Mesodermal cell (in vitro differentiated cells): ENCODE measurements at regions not wholly inside any gene's neighbourhood (a gene's known extent, or its start where the extent isn't known, plus 50 kb on each side); places are given as distances from the start of the nearest gene placed in this dataset.

Experiments
- H3K27ac ChIP-seq: 2 replicates; pipeline ENCODE4 v1.7.0; 2013; ENCODE audit warnings: mild to moderate bottlenecking, low read depth, low read length, moderate library complexity; ENCODE audit not compliant: severe bottlenecking
- H3K36me3 ChIP-seq: 2 replicates; pipeline ENCODE4 v1.7.1; 2013; ENCODE audit warnings: mild to moderate bottlenecking, low read length, moderate library complexity; ENCODE audit not compliant: control insufficient read depth, insufficient read depth
- H3K4me1 ChIP-seq: one replicate; pipeline ENCODE4 v1.7.1; 2013; ENCODE audit warnings: mild to moderate bottlenecking, low read length; ENCODE audit not compliant: insufficient read depth, control insufficient read depth, poor library complexity, severe bottlenecking
- H3K4me3 ChIP-seq: 2 replicates; pipeline ENCODE4 v1.7.0; 2013; ENCODE audit warnings: low read length, control low read depth, mild to moderate bottlenecking; ENCODE audit not compliant: insufficient read depth, poor library complexity, severe bottlenecking; ENCODE audit errors: extremely low read depth
- H3K9me3 ChIP-seq: 2 replicates; pipeline ENCODE4 v1.7.1; 2013; ENCODE audit warnings: mild to moderate bottlenecking, low read length, moderate library complexity; ENCODE audit not compliant: control insufficient read depth
- WGBS, 2 experiments: methylation state at CpG; one replicate each; pipeline ENCODE4 v1.1.5; 2013; ENCODE audit warnings: missing lambda C conversion rate in 2 of 2; ENCODE audit not compliant: insufficient coverage in 2 of 2; 5-methylcytosine and 5-hydroxymethylcytosine counted together

DNA sequence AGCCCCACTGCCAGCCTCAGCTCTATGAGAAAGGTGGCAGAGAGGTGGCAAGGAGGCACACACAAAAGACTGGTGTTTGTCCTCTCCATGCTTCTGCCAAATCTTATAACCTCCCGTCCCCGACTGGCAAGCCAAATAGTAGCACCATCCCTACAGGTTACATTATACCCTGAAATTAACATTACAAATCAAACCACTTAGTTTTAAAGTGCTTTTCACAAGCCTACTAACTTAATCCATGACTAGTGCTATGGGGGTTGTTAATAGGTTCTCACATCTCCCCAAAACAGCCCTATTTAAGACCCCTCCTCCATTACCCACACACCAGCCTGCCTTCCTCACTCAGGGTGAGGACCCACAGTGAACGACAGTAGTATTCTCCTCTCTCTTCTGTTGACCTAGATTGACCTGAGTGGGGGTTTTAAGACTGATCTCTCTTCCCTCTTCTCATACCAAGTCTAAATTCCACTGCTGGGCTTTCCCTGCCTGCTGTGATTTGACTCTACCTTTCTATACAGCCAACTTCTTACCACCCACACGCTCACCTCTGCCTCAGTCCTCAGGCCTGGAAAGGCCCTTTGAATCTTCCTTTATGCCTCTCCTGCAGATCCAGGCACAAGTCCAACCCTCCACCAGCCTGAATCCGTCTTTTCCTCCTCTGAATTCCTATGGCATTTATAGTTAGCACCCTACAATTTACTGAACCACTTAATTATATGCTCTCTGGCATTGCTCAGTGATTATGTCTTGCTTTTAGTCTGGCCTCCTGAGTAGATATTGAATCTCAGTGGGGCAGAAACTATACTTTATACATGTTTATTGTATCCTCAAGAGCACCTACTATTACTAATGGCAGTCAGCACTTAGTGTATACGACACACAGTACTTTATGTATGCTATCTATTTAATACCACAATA lies 116.1 kb downstream of the TMEM174 start:
- Histone ChIP-seq H3K4me1 (no peaks in the 10 kb centered on the region), H3K36me3 (no peaks in the 10 kb centered on the region), H3K9me3 (no peaks in the 10 kb centered on the region), H3K4me3 (no peak overlapping the region), H3K27ac (no peak overlapping the region)
- 64 to 70% methylated on average over 4 to 5 of the region's 6 CpGs for WGBS, 2 experiments

DNA sequence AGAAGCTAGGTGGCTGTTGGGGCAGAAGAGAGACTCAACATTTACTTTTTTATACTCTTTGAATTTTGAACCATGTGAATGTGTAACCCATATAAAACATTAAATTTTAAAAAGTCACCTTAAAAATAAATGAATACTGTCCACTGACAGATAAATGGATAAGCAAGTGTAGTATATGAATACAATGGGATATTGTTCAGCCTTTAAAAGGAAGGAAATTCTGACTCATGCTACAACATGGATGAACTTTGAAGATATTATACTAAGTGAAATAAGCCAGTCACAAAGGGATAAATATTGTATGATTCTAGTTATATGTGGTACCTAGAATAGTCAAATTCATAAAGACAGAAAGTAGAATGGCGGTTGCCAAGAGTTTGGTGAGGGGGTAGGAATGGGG lies 113.9 kb downstream of the TMEM174 start:
- WGBS, 2 experiments: 100% methylated on average over 1 of the region's 1 CpG; no CpG with 5 or more reads in 1 of the 2 experiments

DNA sequence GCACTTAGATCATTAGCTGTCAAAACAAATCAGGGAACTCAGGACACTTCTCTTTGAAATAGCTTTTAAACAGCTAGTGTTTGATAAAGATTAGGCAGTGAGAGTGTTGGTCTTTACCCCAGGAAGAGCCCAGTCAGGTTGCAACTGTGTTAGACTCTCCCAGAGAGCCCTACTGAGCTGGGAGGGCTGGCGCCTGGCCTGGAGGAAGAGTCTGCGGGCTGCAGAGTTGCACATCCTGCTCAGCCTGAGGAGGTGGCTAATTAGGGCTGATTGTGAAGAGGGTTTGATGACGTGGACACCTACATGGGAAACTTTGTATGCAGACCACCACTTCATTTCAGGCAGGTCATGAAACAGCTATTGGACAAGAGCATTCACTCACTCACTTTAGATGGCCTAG lies 112.0 kb downstream of the TMEM174 start:
- no peaks in the 10 kb centered on the region for H3K4me1 ChIP-seq
- H3K36me3 ChIP-seq: no peaks in the 10 kb centered on the region
- no peaks in the 10 kb centered on the region for H3K9me3 ChIP-seq
- no peak overlapping the region for H3K4me3 ChIP-seq
- no peak overlapping the region for H3K27ac ChIP-seq
- WGBS, 2 experiments: 84 to 89% methylated on average over 1 to 3 of the region's 3 CpGs

More for the DNA sequence above, 113.9 kb downstream of the TMEM174 start:
- Histone ChIP-seq H3K4me3 (no peak overlapping the region), H3K36me3 (no peaks in the 10 kb centered on the region), H3K4me1 (no peaks in the 10 kb centered on the region), H3K27ac (no peak overlapping the region), H3K9me3 (no peaks in the 10 kb centered on the region)

DNA sequence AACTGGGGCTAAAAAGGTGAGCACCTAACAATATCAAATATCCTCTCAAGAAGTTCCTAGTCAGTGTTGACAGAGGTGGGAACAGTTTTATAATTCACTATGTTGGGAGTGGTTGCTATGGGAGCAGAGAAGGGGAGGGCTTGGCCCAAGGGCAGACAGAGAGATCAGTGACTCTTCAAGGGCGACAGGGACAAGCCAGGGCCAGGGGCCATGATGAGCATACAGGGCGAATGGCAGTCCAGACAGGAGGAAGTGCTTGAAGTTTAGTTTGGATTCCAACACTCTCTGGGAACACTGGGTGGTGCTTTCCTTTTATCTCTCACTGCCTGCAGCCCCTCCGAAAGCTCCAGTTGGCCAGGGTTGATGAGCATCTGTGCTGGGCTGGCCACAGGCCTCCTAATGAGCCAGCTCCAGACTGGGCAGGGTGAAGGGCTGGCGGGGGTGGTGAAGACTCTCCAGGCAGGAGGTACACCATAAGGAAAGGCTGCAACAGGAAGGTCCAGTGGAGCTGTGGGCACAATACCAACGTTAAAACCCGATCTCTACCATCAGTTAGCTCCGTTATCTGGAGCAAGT lies 111.3 kb downstream of the TMEM174 start:
- H3K4me3 ChIP-seq: no peak overlapping the region
- H3K36me3 ChIP-seq: no peaks in the 10 kb centered on the region
- no peaks in the 10 kb centered on the region for H3K4me1 ChIP-seq
- no peak overlapping the region for H3K27ac ChIP-seq
- no peaks in the 10 kb centered on the region for H3K9me3 ChIP-seq
- 91 to 95% methylated on average over 5 to 6 of the region's 7 CpGs for WGBS, 2 experiments

DNA sequence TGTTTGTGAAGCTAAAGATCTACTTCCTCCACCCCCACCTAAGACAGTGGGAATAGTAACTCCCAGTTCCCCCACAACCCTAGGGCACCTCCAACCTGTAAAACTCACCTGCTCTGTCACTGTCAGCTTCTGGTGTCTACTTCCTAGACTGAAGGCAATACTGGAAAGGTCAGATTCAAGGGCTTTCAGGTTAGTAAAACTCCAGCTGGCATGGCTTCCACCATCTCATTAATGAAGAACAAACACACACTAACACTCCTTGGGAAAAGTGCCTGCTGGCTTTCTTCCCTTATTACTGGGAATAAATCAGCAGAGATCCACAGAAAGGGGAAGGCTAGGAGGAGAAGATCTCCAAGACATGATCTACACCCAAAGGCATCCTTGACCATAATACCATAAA lies 109.9 kb downstream of the TMEM174 start:
- Histone ChIP-seq H3K4me1 (no peaks in the 10 kb centered on the region), H3K36me3 (no peaks in the 10 kb centered on the region), H3K9me3 (no peaks in the 10 kb centered on the region), H3K4me3 (no peak overlapping the region), H3K27ac (no peak overlapping the region)

DNA sequence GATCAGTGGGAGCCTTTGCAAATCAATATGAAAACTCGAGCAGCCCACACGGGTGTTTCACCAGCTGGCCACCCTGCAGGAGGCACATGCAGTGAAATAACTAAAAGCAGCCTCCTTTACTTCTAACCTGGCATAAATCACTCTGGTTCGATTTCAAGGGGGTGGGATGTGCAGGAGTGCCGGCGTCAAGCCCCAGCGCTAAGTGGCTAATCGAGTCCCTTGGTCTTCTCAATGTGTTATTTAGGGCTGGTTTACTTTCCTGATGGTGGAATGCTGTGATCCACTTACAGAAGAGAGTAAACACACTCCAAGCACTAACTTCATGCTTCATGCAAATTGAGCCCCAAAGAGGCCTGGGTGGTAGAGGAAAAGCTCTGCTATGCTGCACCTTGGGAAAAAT lies 109.4 kb downstream of the TMEM174 start:
- WGBS, 2 experiments: 64% methylated on average over 2 of the region's 7 CpGs; no CpG with 5 or more reads in 1 of the 2 experiments
- H3K4me1 ChIP-seq: no peaks in the 10 kb centered on the region
- no peak overlapping the region for H3K27ac ChIP-seq
- no peak overlapping the region for H3K4me3 ChIP-seq
- no peaks in the 10 kb centered on the region for H3K9me3 ChIP-seq
- no peaks in the 10 kb centered on the region for H3K36me3 ChIP-seq

DNA sequence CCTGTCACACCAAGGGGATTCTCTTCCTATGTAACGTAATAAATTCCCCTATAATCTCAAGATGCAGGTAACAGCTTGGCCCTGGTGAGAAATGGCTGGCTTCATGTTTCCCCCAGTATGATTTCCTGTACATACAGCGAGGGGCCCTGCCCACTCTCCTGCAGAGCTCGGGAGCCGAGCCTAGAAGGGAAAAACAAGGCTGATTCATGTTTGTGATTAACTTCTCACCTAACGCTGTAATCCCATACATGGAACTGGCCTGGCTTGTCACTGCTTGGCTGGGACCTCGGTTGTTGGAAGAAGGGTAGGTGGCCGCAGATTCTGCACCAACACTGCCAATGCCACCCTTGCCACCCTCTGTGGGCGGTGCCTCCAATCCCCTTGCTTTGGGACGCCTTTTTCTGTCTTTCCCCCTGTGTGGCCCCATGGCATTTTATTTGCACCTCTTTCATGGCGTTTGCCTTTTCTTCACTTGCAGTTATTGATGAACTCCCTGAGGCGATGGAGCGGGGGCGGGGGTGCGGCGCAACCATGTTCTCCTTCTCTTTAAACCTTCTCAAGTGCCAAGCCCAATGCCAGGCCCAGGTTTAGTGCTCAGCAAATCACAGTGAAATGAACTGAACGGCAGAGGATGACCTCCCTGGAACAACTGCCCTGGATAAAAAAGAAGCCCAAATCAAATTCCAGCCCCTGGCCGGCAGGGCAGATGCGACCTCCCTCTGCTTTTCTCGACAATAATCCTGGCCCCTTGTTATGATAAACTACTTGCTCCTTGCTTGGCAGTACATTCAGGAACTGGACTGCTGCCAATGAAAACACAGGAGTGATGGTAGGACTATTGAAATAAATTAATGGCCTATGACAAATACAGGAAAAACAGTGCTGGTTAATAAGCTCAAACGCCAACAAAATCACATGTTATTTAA lies 108.1 kb downstream of the TMEM174 start:
- Histone ChIP-seq H3K9me3 (no peaks in the 10 kb centered on the region), H3K27ac (no peak overlapping the region), H3K4me3 (no peak overlapping the region), H3K36me3 (no peaks in the 10 kb centered on the region), H3K4me1 (no peaks in the 10 kb centered on the region)
- WGBS, 2 experiments: 80 to 89% methylated on average over 14 to 18 of the region's 20 CpGs

DNA sequence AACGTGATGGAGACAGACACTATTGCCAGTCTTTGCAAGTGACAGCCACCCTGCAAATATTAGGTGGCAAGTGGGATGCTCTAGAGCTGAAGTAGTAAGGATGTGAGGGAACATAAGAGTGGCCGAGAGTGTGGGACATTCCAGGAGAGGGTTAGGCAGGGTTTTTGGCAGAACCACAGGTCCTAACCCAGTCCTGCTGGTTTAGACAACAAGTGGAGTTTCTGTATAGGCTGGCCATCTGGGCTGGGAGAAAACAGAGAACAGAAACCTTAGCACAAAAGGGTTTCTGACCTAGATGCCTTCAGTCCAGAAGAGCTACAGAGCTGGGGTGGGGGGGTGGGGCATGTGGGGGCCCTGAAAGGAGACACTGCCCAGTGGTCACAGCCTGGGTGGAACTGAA lies 107.4 kb downstream of the TMEM174 start:
- H3K36me3 ChIP-seq: no peaks in the 10 kb centered on the region
- no peaks in the 10 kb centered on the region for H3K4me1 ChIP-seq
- H3K9me3 ChIP-seq: no peaks in the 10 kb centered on the region
- WGBS, 2 experiments: 100% methylated on average over 1 to 2 of the region's 2 CpGs
- H3K27ac ChIP-seq: no peak overlapping the region
- no peak overlapping the region for H3K4me3 ChIP-seq

DNA sequence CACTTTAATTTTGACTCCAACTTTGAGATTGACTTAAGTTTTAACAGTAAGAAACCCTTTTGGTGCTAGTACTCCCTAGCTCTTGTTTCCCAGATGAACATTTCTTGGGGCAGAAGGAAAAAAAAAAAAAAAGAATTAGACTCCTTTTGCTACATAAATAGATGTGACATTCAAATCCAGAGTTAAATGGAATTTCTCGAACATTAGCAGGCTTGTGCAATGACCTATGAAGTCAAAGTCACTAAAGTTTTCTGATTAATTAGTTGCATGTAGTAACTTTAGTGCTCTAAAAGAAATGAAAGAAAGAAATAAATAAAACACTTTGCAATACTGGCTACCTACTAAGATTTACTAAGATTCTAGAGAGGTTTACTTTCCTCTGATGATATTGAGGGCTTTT lies 106.8 kb downstream of the TMEM174 start:
- no CpG with 5 or more reads among the region's 1 CpG for WGBS, 2 experiments
- no peak overlapping the region for H3K4me3 ChIP-seq
- H3K36me3 ChIP-seq: no peaks in the 10 kb centered on the region

DNA sequence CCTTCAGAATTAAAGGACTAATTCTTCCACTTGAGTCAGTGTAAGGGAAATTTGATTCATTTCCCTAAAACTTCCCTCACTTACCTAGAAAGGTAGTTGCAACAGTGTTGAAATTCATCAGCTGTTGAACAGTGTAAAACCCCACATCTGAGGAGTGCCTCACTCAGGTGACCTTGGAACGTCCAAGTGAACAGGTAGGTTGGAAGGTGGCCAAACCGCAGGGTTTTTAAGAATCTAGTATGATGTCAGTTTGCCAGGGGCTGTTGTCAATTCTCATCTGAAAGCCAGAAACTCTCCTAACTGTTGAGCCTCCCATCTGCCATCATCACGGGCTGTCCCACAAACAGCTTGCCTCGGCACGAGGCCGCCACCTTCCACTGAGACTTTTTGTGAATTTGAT lies 105.7 kb downstream of the TMEM174 start:
- H3K4me3 ChIP-seq: no peak overlapping the region
- no peaks in the 10 kb centered on the region for H3K4me1 ChIP-seq
- no peaks in the 10 kb centered on the region for H3K36me3 ChIP-seq
- no peak overlapping the region for H3K27ac ChIP-seq
- H3K9me3 ChIP-seq: no peaks in the 10 kb centered on the region
- 81 to 95% methylated on average over 3 to 6 of the region's 6 CpGs for WGBS, 2 experiments

More for the DNA sequence above, 106.8 kb downstream of the TMEM174 start:
- no peak overlapping the region for H3K27ac ChIP-seq
- H3K4me1 ChIP-seq: no peaks in the 10 kb centered on the region
- H3K9me3 ChIP-seq: no peaks in the 10 kb centered on the region
